ENCODE measurements at regions not wholly inside any gene's neighbourhood (a gene's known extent, or its start where the extent isn't known, plus 50 kb on each side); places are given as distances from the start of the nearest gene placed in this dataset.

GRCh38 chr5:105782501-105782900, 1888.2 kb downstream of the EFNA5 start:
- Histone ChIP-seq H3K4me2 (no peak overlapping the region), H3K4me3 (no peak overlapping the region), H3K9me3 (replicated peaks in 1 of 11) (no peaks in the 10 kb centered on the region), H3K36me3 (no peaks in the 10 kb centered on the region), H3K9ac (no peak overlapping the region), H3K27ac (no peak overlapping the region), H3K4me1 (no peaks in the 10 kb centered on the region), H4K20me1 (no peaks in the 10 kb centered on the region), H3K27me3 (no peaks in the 10 kb centered on the region)
- TF ChIP-seq Cebpa-rat (IDR thresholded peaks at IDR 0.05) = no peak

GRCh38 chr5:105773241-105773640, 1897.5 kb downstream of the EFNA5 start:
- H4K20me1 ChIP-seq = no peaks in the 10 kb centered on the region
- H3K9me3 ChIP-seq (replicated peaks in 1 of 11) = no peaks in the 10 kb centered on the region
- no peak for TF ChIP-seq Cebpa-rat (IDR thresholded peaks at IDR 0.05)

DNA sequence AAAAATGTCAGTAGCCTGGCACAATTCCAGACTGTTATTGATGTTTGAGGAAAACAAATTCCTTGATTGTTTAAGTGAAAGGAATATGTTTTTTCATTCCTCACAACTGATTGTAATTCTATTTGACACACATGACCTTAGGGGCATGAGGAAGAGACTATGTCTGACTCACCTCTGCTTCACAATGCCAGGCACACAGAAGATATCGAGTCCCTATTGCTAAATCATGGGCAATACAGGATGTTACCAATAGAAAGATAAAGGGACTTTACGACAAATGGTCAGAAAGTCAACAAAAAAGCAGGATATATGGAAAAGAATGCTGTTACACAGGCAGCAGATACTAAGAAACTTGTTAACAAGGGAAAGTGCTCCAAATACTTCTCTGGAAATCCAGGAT, 1903.5 kb downstream of the EFNA5 start:
- Histone ChIP-seq H3K36me3 (no peaks in the 10 kb centered on the region), H3K4me2 (no peak overlapping the region), H3K27ac (no peak overlapping the region), H3K4me1 (no peaks in the 10 kb centered on the region), H3K27me3 (no peaks in the 10 kb centered on the region), H3K9ac (no peak overlapping the region), H4K20me1 (no peaks in the 10 kb centered on the region), H3K4me3 (no peak overlapping the region), H3K9me3 (replicated peaks in 1 of 11) (peaks cover 12 to 16% (median 15%) of the 10 kb centered on the region in 11 experiments)
- TF ChIP-seq Cebpa-rat (IDR thresholded peaks at IDR 0.05) = no peak

More at GRCh38 chr5:105773241-105773640, 1897.5 kb downstream of the EFNA5 start:
- no peaks in the 10 kb centered on the region for H3K4me1 ChIP-seq
- no peak overlapping the region for H3K9ac ChIP-seq
- no peaks in the 10 kb centered on the region for H3K36me3 ChIP-seq
- H3K4me3 ChIP-seq = no peak overlapping the region
- no peak overlapping the region for H3K4me2 ChIP-seq
- no peak overlapping the region for H3K27ac ChIP-seq
- H3K27me3 ChIP-seq = no peaks in the 10 kb centered on the region

- no peaks in the 10 kb centered on the region for H4K20me1 ChIP-seq
- no peak overlapping the region for H3K4me3 ChIP-seq
- no peaks in the 10 kb centered on the region for H3K27me3 ChIP-seq
- H3K36me3 ChIP-seq = no peaks in the 10 kb centered on the region
- H3K9ac ChIP-seq = no peak overlapping the region
- H3K4me1 ChIP-seq = no peaks in the 10 kb centered on the region
- no peak overlapping the region for H3K27ac ChIP-seq
- H3K4me2 ChIP-seq = no peak overlapping the region
- no peak for TF ChIP-seq Cebpa-rat (IDR thresholded peaks at IDR 0.05)
- H3K9me3 ChIP-seq (replicated peaks in 1 of 11) = peaks cover 28 to 55% (median 44%) of the 10 kb centered on the region in 11 experiments
Observed at GRCh38 chr5:105762728-105763127, 1908.0 kb downstream of the EFNA5 start.

DNA sequence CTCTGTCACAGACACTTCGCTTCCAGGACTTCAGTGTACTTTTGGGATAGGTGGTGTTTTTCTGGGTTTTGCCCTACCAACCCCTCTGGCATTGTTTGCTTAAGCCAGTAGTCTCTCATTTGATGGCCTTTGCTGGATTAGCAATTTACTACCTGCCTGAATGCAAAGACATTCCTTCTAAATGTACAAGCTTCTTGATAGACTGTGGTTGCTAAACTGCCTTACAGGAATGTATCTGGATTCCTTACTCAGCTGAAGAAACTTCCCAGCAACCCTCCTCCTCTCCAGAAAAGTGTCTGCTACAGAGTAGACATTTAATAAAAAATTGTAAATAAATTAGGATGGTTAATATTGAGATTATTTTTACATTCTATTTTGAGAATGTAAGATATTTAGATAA, 1916.7 kb downstream of the EFNA5 start:
- Histone ChIP-seq H3K4me3 (no peak overlapping the region), H3K27me3 (no peaks in the 10 kb centered on the region), H3K9me3 (replicated peaks in 1 of 11) (peaks cover 0 to 9% (median 0%) of the 10 kb centered on the region in 11 experiments; a peak in 5 of 22 replicates), H3K27ac (no peak overlapping the region), H3K36me3 (no peaks in the 10 kb centered on the region), H3K4me2 (no peak overlapping the region), H3K9ac (no peak overlapping the region), H3K4me1 (no peaks in the 10 kb centered on the region), H4K20me1 (no peaks in the 10 kb centered on the region)
- no peak for TF ChIP-seq Cebpa-rat (IDR thresholded peaks at IDR 0.05)

DNA sequence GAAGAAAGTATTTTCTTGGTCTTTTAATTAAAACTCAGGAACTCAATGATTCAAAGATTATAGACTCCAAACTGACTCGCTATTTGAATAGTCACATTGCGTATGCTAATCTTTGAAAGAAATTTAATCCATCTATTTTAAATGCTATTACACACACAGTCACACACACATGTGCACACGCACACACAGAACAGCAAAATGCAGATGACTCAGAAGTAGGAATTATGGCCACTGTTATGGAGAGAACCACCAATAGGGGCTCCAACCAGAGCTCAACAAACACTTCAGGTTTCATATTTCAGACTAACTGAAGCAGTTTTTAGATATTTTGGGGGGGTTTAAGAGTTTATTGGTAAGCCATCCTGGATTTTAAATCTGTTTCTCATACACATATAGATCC, 1917.9 kb downstream of the EFNA5 start:
- Histone ChIP-seq H3K4me2 (no peak overlapping the region), H3K36me3 (no peaks in the 10 kb centered on the region), H3K27me3 (no peaks in the 10 kb centered on the region), H4K20me1 (no peaks in the 10 kb centered on the region), H3K9me3 (replicated peaks in 1 of 11) (no peaks in the 10 kb centered on the region), H3K9ac (no peak overlapping the region), H3K4me1 (no peaks in the 10 kb centered on the region), H3K4me3 (no peak overlapping the region), H3K27ac (no peak overlapping the region)
- TF ChIP-seq Cebpa-rat (IDR thresholded peaks at IDR 0.05) = no peak

GRCh38 chr5:105751908-105752307, 1918.8 kb downstream of the EFNA5 start:
- no peaks in the 10 kb centered on the region for H3K27me3 ChIP-seq
- no peak overlapping the region for H3K4me2 ChIP-seq
- no peaks in the 10 kb centered on the region for H4K20me1 ChIP-seq
- no peaks in the 10 kb centered on the region for H3K36me3 ChIP-seq
- no peaks in the 10 kb centered on the region for H3K9me3 ChIP-seq (replicated peaks in 1 of 11)
- no peaks in the 10 kb centered on the region for H3K4me1 ChIP-seq
- H3K27ac ChIP-seq = no peak overlapping the region
- no peak overlapping the region for H3K4me3 ChIP-seq
- no peak for TF ChIP-seq Cebpa-rat (IDR thresholded peaks at IDR 0.05)
- no peak overlapping the region for H3K9ac ChIP-seq

- Histone ChIP-seq H3K27ac (no peak overlapping the region), H3K36me3 (no peaks in the 10 kb centered on the region), H4K20me1 (no peaks in the 10 kb centered on the region), H3K4me2 (no peak overlapping the region), H3K4me3 (no peak overlapping the region), H3K9me3 (replicated peaks in 1 of 11) (no peaks in the 10 kb centered on the region), H3K27me3 (no peaks in the 10 kb centered on the region), H3K9ac (no peak overlapping the region), H3K4me1 (peaks cover 0 to 4% (median 0%) of the 10 kb centered on the region in 10 experiments; a peak in 2 of 20 replicates)
- no peak for TF ChIP-seq Cebpa-rat (IDR thresholded peaks at IDR 0.05)
Observed at GRCh38 chr5:105745111-105745510, 1925.6 kb downstream of the EFNA5 start.

- no peaks in the 10 kb centered on the region for H3K9me3 ChIP-seq (replicated peaks in 1 of 11)
- peak overlapping the region in 2 of 11 experiments; percentile 10 to 50; a peak in 3 of 22 replicates for H3K4me2 ChIP-seq
- no peak overlapping the region for H3K4me3 ChIP-seq
- no peaks in the 10 kb centered on the region for H3K27me3 ChIP-seq
- no peak overlapping the region; a peak in 1 of 22 replicates for H3K27ac ChIP-seq
- peaks cover 0 to 15% (median 0%) of the 10 kb centered on the region in 10 experiments; a peak in 5 of 20 replicates for H3K4me1 ChIP-seq
- H3K9ac ChIP-seq = no peak overlapping the region
- TF ChIP-seq Cebpa-rat (IDR thresholded peaks at IDR 0.05) = no peak
- H4K20me1 ChIP-seq = no peaks in the 10 kb centered on the region
- no peaks in the 10 kb centered on the region for H3K36me3 ChIP-seq
Observed at GRCh38 chr5:105740242-105740641, 1930.5 kb downstream of the EFNA5 start.

- H3K9ac ChIP-seq = no peak overlapping the region
- no peak overlapping the region for H3K27ac ChIP-seq
- no peak overlapping the region; a peak in 2 of 22 replicates for H3K4me2 ChIP-seq
- no peak overlapping the region for H3K4me3 ChIP-seq
- no peaks in the 10 kb centered on the region for H3K36me3 ChIP-seq
- H4K20me1 ChIP-seq = no peaks in the 10 kb centered on the region
- no peaks in the 10 kb centered on the region for H3K9me3 ChIP-seq (replicated peaks in 1 of 11)
- peaks cover 0 to 16% (median 0%) of the 10 kb centered on the region in 10 experiments; a peak in 5 of 20 replicates for H3K4me1 ChIP-seq
- no peak for TF ChIP-seq Cebpa-rat (IDR thresholded peaks at IDR 0.05)
- H3K27me3 ChIP-seq = no peaks in the 10 kb centered on the region
Observed at GRCh38 chr5:105739732-105740131, 1931.0 kb downstream of the EFNA5 start.
